CD4-positive, alpha-beta T cell (primary cell): ENCODE measurements at regions not wholly inside any gene's neighbourhood (a gene's known extent, or its start where the extent isn't known, plus 50 kb on each side); places are given as distances from the start of the nearest gene placed in this dataset.

ENCODE experiments used
- ATAC-seq: fragments of 200-7000 bp; cut with Tn5 transposase; one replicate; pipeline ENCODE4 v1.10.0; 2022; ENCODE audit warnings: mild to moderate bottlenecking; ENCODE audit not compliant: poor library complexity
- CTCF ChIA-PET: fragments of 350-600 bp; sonication (Branson Sonifier 250); formaldehyde crosslinking; loops from one replicate; lab custom pipeline; 2021; ENCODE audit warnings: antibody characterized with exemption, inconsistent platforms; lab: Charles Lee
- POLR2A ChIA-PET: fragments of 350-600 bp; sonication (Branson Sonifier 250); formaldehyde crosslinking; loops from one replicate; lab custom pipeline; 2021; ENCODE audit warnings: antibody characterized with exemption, inconsistent platforms; lab: Charles Lee
- DNase-seq, 14 experiments: peaks; one replicate each; pipeline ENCODE4 v3.0.0-alpha.2; 2013 to 2020; ENCODE audit warnings: mixed read lengths in 2 of 14
- H3K27ac ChIP-seq, 2 donors: one replicate each; pipeline versions ENCODE4 v1.5.1 to v1.7.0; 2013; ENCODE audit warnings: low read length in 2 of 2, low read depth in 1 of 2, mild to moderate bottlenecking in 1 of 2
- H3K27me3 ChIP-seq, 2 experiments: 1 replicate in 1 of 2; 2 replicates in 1 of 2; pipeline versions ENCODE4 v1.6.1 to v1.7.0; 2013; ENCODE audit warnings: low read length in 2 of 2, control low read depth in 1 of 2, mild to moderate bottlenecking in 1 of 2, moderate library complexity in 1 of 2; ENCODE audit not compliant: insufficient read depth in 2 of 2, control insufficient read depth in 1 of 2
- H3K36me3 ChIP-seq: one replicate; pipeline ENCODE4 v1.6.1; 2013; ENCODE audit warnings: low read length, control low read depth; ENCODE audit not compliant: insufficient read depth
- H3K4me1 ChIP-seq: one replicate; pipeline ENCODE4 v1.6.1; 2013; ENCODE audit warnings: low read length, control low read depth; ENCODE audit not compliant: insufficient read depth
- H3K4me3 ChIP-seq: one replicate; pipeline ENCODE4 v1.5.1; 2013; ENCODE audit warnings: mild to moderate bottlenecking, low read length, moderate library complexity
- H3K9me3 ChIP-seq, 2 experiments: 1 replicate in 1 of 2; 2 replicates in 1 of 2; pipeline versions ENCODE4 v1.6.1 to v1.7.0; 2013; ENCODE audit warnings: low read length in 2 of 2, mild to moderate bottlenecking in 2 of 2, control low read depth in 1 of 2, moderate library complexity in 1 of 2; ENCODE audit not compliant: control insufficient read depth in 1 of 2, insufficient read depth in 1 of 2
- H3K27ac Mint-ChIP-seq: one replicate; pipeline ENCODE4 v1.8.0; 2020; ENCODE audit warnings: mixed read lengths
- H3K27me3 Mint-ChIP-seq: one replicate; pipeline ENCODE4 v1.8.0; 2021; ENCODE audit warnings: mixed read lengths
- H3K36me3 Mint-ChIP-seq: one replicate; pipeline ENCODE4 v1.8.0; 2021; ENCODE audit warnings: low read depth, mixed read lengths
- H3K4me1 Mint-ChIP-seq: one replicate; pipeline ENCODE4 v1.8.0; 2021; ENCODE audit warnings: low read depth, mixed read lengths
- H3K4me3 Mint-ChIP-seq: one replicate; pipeline ENCODE4 v1.8.0; 2020; ENCODE audit warnings: mild to moderate bottlenecking, mixed read lengths
- H3K9me3 Mint-ChIP-seq: one replicate; pipeline ENCODE4 v1.8.0; 2020; ENCODE audit warnings: mixed read lengths
- CTCF ChIP-seq: fragments of 200-600 bp; IDR thresholded peaks from one replicate; pipeline ENCODE4 v1.8.0; 2022; ENCODE audit warnings: antibody characterized with exemption, mild to moderate bottlenecking
- intact Hi-C, 2 experiments: fragments of 100-400 bp; cut with DNase I in 1 of 2; cut with micrococcal nuclease in 1 of 2; formaldehyde crosslinking; loops; one replicate each; pipeline versions ENCODE4 v1.15.1 to v1.9.0; 2023 to 2025; cut with DNase I, micrococcal nuclease

- Histone ChIP-seq H3K36me3 (no peaks in the 10 kb centered on the region), H3K4me3 (no peak overlapping the region), H3K9me3 (no peaks in the 10 kb centered on the region), H3K27me3 (no peaks in the 10 kb centered on the region), H3K4me1 (peaks cover 68% of the 10 kb centered on the region), H3K27ac (no peak overlapping the region)
- ChIA-PET CTCF (no interaction called here), POLR2A (interaction anchor here (1.2 kb wide), 1 partner anchor 9 kb away, joined by 3 read pairs; no protein-coding TSS in a partner anchor)
- no peaks in the 10 kb centered on the region for H3K9me3 Mint-ChIP-seq
- no peak for DNase-seq
- no peak for TF ChIP-seq CTCF
- intact Hi-C loops = loop anchor here in 1 of 2 experiments (5.0 kb wide), 1 partner anchor 37 kb away; no protein-coding TSS in a partner anchor
- ATAC-seq = no peak
- H3K27me3 Mint-ChIP-seq = no peaks in the 10 kb centered on the region
- no peak overlapping the region for H3K27ac Mint-ChIP-seq
- no peaks in the 10 kb centered on the region for H3K36me3 Mint-ChIP-seq
- no peak overlapping the region for H3K4me3 Mint-ChIP-seq
- peaks cover 32% of the 10 kb centered on the region for H3K4me1 Mint-ChIP-seq
These were observed 381.6 kb upstream of the ID2 start for GRCh38 chr2:8300216-8300615.

DNA sequence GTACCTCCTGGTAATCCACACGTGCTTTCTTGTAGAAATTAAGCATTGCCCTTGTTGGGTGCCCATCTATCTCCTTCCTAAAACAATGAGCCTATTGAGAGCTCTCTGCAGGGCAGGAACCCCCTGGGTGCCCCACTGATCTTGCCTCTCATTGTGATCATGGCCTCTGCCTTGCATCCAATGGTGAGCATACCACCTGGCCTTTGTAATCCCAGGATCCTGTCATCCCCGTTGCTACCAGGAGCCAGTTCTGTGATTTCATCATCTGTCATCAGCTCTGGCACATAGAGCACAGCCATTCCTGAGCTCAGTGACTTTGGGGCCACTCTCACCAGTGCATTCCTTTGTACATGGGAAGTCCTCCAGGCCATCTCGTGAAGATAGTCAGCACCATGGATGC lies 381.0 kb upstream of the ID2 start:
- Histone ChIP-seq H3K9me3 (no peaks in the 10 kb centered on the region), H3K36me3 (no peaks in the 10 kb centered on the region), H3K4me3 (no peak overlapping the region), H3K4me1 (peaks cover 72% of the 10 kb centered on the region), H3K27ac (no peak overlapping the region), H3K27me3 (no peaks in the 10 kb centered on the region)
- CTCF ChIA-PET = no interaction called here
- Mint-ChIP-seq H3K4me3 (no peak overlapping the region), H3K4me1 (peaks cover 32% of the 10 kb centered on the region), H3K36me3 (no peaks in the 10 kb centered on the region), H3K9me3 (no peaks in the 10 kb centered on the region), H3K27ac (no peak overlapping the region), H3K27me3 (no peaks in the 10 kb centered on the region)
- TF ChIP-seq CTCF = no peak
- DNase-seq = no peak
- intact Hi-C loops = loop anchor here in 1 of 2 experiments (5.0 kb wide), 1 partner anchor 36 kb away; no protein-coding TSS in a partner anchor
- POLR2A ChIA-PET = interaction anchor here (1.2 kb wide), 1 partner anchor 9 kb away, joined by 3 read pairs; no protein-coding TSS in a partner anchor
- ATAC-seq = no peak

GRCh38 chr2:8303322-8303832 lies 378.5 kb upstream of the ID2 start:
- H3K9me3 Mint-ChIP-seq = no peaks in the 10 kb centered on the region
- intact Hi-C loops = loop anchor here in 1 of 2 experiments (5.0 kb wide), 1 partner anchor 34 kb away; no protein-coding TSS in a partner anchor
- DNase-seq (peak in 13 of 14 experiments; percentile 49 to 88 (median 60)), ATAC-seq (peak; percentile 46)
- Histone ChIP-seq H3K4me3 (peak overlapping the region; percentile 9), H3K27me3 (no peaks in the 10 kb centered on the region), H3K4me1 (peaks cover 71% of the 10 kb centered on the region), H3K27ac (no peak overlapping the region), H3K9me3 (no peaks in the 10 kb centered on the region), H3K36me3 (no peaks in the 10 kb centered on the region)
- no peaks in the 10 kb centered on the region for H3K36me3 Mint-ChIP-seq
- H3K4me3 Mint-ChIP-seq = peak overlapping the region; percentile 18
- peaks cover 32% of the 10 kb centered on the region for H3K4me1 Mint-ChIP-seq
- H3K27me3 Mint-ChIP-seq = no peaks in the 10 kb centered on the region
- ChIA-PET POLR2A (no interaction called here), CTCF (interaction anchor here (1.1 kb wide), 1 partner anchor 538 kb away, joined by 3 read pairs; no protein-coding TSS in a partner anchor)
- no peak for TF ChIP-seq CTCF
- H3K27ac Mint-ChIP-seq = no peak overlapping the region
